WERI-Rb-1 (cell line): ENCODE measurements at regions not wholly inside any gene's neighbourhood (a gene's known extent, or its start where the extent isn't known, plus 50 kb on each side); places are given as distances from the start of the nearest gene placed in this dataset.

Experiments used
- DNase-seq: peaks from one replicate; pipeline ENCODE4 v3.0.0-alpha.2; 2020
- H3K27ac ChIP-seq: fragments of 250-450 bp; sonication (Bioruptor Pico); 2 replicates; pipeline ENCODE4 v1.5.1; 2020; ENCODE audit warnings: mild to moderate bottlenecking, moderate library complexity
- H3K27me3 ChIP-seq: fragments of 250-450 bp; sonication (Bioruptor Pico); 2 replicates; pipeline ENCODE4 v1.5.1; 2021; ENCODE audit warnings: mild to moderate bottlenecking, low read depth, moderate library complexity; ENCODE audit not compliant: insufficient read depth, severe bottlenecking
- H3K36me3 ChIP-seq: fragments of 250-450 bp; sonication (Bioruptor Pico); 2 replicates; pipeline ENCODE4 v1.5.1; 2020; ENCODE audit warnings: mild to moderate bottlenecking, moderate library complexity
- H3K4me3 ChIP-seq: 2 replicates; pipeline ENCODE4 v1.5.1; 2011; ENCODE audit warnings: low read depth, mild to moderate bottlenecking, control low read depth, low read length
- H3K9me3 ChIP-seq: fragments of 250-450 bp; sonication (Bioruptor Pico); 2 replicates; pipeline ENCODE4 v1.5.1; 2021; ENCODE audit warnings: mild to moderate bottlenecking, moderate library complexity; ENCODE audit not compliant: severe bottlenecking
- TF ChIP-seq, protein P1 (sequence below): IDR thresholded peaks from 2 replicates; pipeline ENCODE4 v1.5.1; 2011; ENCODE audit warnings: low read depth, mild to moderate bottlenecking, control low read depth, inconsistent platforms, low read length

DNA sequence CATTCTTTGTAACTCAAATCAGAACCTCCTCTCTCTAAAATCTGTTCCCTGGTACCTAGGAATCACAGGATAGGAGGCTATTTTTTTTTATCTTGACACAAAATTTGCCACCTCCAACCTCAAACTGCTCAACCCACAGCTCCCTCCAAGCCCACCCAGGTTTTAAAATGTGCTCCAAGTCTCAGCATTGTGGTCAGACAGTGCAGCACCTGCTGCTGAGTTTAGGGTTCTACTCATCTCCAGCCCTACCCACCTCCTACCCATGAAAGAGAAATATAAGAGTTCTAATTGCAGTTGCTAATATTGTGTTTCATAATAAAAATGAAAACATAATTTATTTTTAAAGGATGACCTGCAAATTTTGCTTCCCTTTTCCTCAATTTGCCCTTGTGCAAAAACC is 496.5 kb downstream of the MAFB start:
- Histone ChIP-seq H3K9me3 (no peaks in the 10 kb centered on the region), H3K27me3 (peaks cover 17% of the 10 kb centered on the region), H3K36me3 (no peaks in the 10 kb centered on the region), H3K27ac (no peak overlapping the region), H3K4me3 (no peak overlapping the region)
- TF ChIP-seq, protein P1, sequence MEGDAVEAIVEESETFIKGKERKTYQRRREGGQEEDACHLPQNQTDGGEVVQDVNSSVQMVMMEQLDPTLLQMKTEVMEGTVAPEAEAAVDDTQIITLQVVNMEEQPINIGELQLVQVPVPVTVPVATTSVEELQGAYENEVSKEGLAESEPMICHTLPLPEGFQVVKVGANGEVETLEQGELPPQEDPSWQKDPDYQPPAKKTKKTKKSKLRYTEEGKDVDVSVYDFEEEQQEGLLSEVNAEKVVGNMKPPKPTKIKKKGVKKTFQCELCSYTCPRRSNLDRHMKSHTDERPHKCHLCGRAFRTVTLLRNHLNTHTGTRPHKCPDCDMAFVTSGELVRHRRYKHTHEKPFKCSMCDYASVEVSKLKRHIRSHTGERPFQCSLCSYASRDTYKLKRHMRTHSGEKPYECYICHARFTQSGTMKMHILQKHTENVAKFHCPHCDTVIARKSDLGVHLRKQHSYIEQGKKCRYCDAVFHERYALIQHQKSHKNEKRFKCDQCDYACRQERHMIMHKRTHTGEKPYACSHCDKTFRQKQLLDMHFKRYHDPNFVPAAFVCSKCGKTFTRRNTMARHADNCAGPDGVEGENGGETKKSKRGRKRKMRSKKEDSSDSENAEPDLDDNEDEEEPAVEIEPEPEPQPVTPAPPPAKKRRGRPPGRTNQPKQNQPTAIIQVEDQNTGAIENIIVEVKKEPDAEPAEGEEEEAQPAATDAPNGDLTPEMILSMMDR, result no peak
- no peak for DNase-seq

DNA sequence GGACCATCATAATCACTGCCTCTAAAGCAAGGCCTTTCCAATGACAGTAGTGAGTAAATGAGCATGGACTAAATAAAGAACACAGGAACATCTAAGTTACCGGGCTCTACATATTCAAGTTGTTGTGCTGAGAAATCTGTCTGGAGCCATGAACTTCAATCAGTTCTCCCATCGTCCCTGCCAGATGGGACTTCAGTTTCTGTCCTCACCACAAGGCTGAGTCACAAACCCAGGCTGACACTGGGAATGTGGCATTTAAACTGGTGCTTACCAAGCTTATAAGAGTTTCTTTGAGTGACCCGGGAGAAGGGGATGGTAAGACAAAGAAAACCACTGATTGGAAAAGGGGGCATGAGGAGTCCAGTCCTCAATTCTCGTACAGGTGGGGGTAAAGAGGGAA is 497.0 kb downstream of the MAFB start:
- Histone ChIP-seq H3K27me3 (peaks cover 13% of the 10 kb centered on the region), H3K27ac (no peak overlapping the region), H3K4me3 (no peak overlapping the region), H3K36me3 (no peaks in the 10 kb centered on the region), H3K9me3 (no peaks in the 10 kb centered on the region)
- no peak for DNase-seq
- TF ChIP-seq, protein P1, result no peak

DNA sequence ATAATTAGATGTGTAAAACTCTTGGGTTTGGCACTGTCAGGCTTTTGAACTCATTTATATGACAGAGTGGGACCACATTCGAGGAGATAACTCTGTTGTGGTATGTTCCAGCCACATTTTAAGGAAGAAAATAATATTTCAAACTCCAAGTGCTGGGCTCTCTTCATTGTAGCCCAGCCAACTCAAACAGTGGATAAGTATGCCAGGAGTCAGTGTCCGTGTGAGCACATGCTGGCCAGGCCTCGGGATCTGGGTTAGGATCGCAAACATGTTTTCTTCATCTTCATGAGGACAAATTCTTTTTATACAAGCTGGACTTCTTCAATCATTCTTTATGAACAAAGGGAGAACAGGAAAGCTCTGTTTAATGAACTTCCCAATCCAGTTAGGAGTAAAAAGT is 497.5 kb downstream of the MAFB start:
- Histone ChIP-seq H3K4me3 (no peak overlapping the region), H3K27ac (no peak overlapping the region), H3K9me3 (no peaks in the 10 kb centered on the region), H3K27me3 (peaks cover 11% of the 10 kb centered on the region), H3K36me3 (no peaks in the 10 kb centered on the region)
- DNase-seq, result no peak
- TF ChIP-seq, protein P1, result no peak

DNA sequence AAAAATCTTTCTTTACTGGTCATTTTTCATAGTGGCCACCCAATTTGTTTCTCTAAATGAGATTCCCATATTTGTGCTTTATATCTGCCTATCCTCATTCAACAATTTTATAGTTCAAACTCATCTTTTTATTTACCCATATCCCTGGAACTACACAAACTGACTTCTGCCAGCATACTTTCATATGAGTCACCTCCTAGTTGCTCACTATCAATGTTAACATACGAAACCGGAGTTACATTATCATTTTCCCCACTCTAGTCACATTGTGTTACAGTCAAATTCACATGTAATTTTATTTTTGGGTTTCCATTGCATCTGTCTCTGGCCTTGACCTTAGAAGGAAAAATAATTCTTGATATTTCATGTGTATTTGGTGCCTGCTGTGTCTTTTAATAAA is 499.4 kb downstream of the MAFB start:
- Histone ChIP-seq H3K27me3 (peaks cover 8% of the 10 kb centered on the region), H3K36me3 (no peaks in the 10 kb centered on the region), H3K9me3 (no peaks in the 10 kb centered on the region), H3K27ac (no peak overlapping the region), H3K4me3 (no peak overlapping the region)
- TF ChIP-seq, protein P1, result no peak
- no peak for DNase-seq

DNA sequence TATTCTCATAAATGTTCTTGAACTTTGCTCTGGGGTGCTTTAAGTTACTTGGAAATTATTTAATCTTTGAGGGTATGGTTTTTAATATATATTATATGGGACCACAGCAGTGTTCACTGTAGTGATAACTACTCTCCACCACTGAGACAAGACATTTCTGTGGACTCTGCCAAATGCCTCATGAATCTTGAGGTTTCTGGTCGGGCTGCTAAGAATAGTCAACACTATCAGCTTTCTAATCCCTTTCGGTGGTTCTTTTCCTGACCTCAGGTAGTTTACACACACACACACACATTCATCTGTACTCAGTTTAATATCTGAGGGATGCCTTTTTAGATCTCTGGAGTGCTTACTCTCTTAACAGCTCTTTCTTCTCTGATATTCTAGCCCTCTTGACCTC is 500.7 kb downstream of the MAFB start:
- Histone ChIP-seq H3K9me3 (no peaks in the 10 kb centered on the region), H3K27me3 (peaks cover 11% of the 10 kb centered on the region), H3K27ac (no peak overlapping the region), H3K36me3 (no peaks in the 10 kb centered on the region), H3K4me3 (no peak overlapping the region)
- TF ChIP-seq, protein P1, result no peak
- DNase-seq, result no peak

DNA sequence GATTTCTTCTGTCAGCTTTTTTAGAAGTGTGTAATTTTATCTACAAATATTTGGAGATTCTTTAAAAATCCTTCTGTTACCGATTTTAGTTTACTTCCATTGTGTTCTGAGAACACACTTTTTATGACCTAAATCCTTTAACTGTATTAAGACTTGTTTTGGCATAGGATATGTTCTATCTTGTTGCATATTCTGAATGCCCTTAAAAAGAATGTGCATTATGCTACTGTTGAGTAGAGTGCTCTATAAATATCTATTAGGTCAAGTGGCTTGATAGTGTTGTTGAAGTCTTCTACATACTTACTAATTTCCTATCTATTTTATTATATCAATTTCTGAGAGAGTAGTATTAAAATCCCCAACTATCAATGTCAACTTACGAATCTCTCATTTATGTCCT is 502.2 kb downstream of the MAFB start:
- H3K27ac ChIP-seq, result no peak overlapping the region
- no peak overlapping the region for H3K4me3 ChIP-seq
- TF ChIP-seq, protein P1, result no peak
- no peak for DNase-seq
- peaks cover 10% of the 10 kb centered on the region for H3K27me3 ChIP-seq
- no peaks in the 10 kb centered on the region for H3K9me3 ChIP-seq
- no peaks in the 10 kb centered on the region for H3K36me3 ChIP-seq
